ENCODE measurements at regions not wholly inside any gene's neighbourhood (a gene's known extent, or its start where the extent isn't known, plus 50 kb on each side); places are given as distances from the start of the nearest gene placed in this dataset.

DNA sequence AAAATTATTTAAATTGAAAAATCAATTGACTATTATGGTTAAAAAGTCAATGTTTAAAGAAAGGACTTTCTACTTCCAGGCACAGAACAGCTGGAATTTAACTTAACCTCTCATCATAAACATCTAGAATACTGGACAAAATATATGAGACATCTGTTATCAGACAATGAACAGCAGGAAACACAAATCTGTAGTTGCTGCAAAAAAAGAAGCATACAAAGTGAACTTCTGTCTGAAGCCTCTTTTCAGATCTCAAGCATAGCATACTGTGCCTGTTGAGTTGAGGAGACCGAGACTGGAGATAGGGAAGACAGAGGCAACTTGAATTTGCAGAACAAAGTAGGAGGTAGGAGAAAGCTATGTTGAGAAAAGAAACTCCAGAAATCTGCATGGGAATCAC, 140.0 kb upstream of the CBLB start:
- Histone ChIP-seq H3K36me3 (ENCODE audit: low read depth) (no peaks in the 10 kb centered on the region), H3K4me3 (no peak overlapping the region), H3K9me3 (no peaks in the 10 kb centered on the region), H3K4me1 (ENCODE audit: low read depth) (no peaks in the 10 kb centered on the region)
- intact Hi-C loops (cut with DNase I, micrococcal nuclease): no loop called here
- ATAC-seq (no peak), DNase-seq (no peak)
- TF ChIP-seq, protein P1, sequence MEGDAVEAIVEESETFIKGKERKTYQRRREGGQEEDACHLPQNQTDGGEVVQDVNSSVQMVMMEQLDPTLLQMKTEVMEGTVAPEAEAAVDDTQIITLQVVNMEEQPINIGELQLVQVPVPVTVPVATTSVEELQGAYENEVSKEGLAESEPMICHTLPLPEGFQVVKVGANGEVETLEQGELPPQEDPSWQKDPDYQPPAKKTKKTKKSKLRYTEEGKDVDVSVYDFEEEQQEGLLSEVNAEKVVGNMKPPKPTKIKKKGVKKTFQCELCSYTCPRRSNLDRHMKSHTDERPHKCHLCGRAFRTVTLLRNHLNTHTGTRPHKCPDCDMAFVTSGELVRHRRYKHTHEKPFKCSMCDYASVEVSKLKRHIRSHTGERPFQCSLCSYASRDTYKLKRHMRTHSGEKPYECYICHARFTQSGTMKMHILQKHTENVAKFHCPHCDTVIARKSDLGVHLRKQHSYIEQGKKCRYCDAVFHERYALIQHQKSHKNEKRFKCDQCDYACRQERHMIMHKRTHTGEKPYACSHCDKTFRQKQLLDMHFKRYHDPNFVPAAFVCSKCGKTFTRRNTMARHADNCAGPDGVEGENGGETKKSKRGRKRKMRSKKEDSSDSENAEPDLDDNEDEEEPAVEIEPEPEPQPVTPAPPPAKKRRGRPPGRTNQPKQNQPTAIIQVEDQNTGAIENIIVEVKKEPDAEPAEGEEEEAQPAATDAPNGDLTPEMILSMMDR (IDR thresholded peaks at IDR 0.05): no peak

DNA sequence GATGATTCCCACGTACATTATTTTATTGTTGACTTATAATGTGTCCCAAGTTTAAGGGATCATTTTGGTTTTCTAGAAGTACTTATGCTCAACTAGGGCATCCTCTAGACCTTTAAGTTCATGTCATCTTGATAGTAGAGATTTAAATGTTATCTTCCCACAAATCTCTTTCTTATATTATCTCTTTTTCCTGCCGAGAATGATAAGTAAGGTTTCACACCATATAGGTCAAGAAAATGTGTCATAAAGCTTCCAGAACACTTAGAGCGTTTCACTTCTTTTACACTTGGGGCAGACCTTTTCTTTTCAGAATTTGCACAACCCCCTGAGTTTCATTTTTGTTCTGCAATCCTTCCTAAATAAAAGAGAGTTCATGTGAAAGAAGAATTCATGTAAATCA, 142.0 kb upstream of the CBLB start:
- H3K4me1 ChIP-seq (ENCODE audit: low read depth): no peaks in the 10 kb centered on the region
- TF ChIP-seq, protein P1 (IDR thresholded peaks at IDR 0.05): no peak
- no peak for ATAC-seq
- DNase-seq: no peak
- H3K9me3 ChIP-seq: no peaks in the 10 kb centered on the region
- intact Hi-C loops (cut with DNase I, micrococcal nuclease): no loop called here
- no peak overlapping the region for H3K4me3 ChIP-seq
- H3K36me3 ChIP-seq (ENCODE audit: low read depth): no peaks in the 10 kb centered on the region

DNA sequence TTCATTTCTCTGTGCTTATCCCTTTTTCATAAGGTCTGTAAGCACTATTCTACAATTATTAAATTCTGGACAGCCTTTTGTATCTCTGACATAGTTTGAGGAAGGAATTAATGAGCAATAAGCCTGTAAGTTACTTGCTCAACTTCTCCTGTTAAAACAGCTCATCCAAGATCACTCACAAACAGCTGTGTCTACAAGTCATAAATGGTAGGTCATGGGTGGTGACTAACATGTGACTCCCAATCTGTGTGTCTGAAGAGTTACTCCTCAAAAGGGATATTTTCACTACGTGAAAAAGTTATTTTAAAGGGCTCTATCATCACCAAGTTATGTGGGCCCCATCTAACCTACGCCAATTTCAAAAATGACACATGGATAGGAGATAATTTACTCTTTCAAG, 145.2 kb upstream of the CBLB start:
- no peak overlapping the region for H3K4me3 ChIP-seq
- intact Hi-C loops (cut with DNase I, micrococcal nuclease): no loop called here
- TF ChIP-seq, protein P1 (IDR thresholded peaks at IDR 0.05): no peak
- no peaks in the 10 kb centered on the region for H3K4me1 ChIP-seq (ENCODE audit: low read depth)
- no peaks in the 10 kb centered on the region for H3K9me3 ChIP-seq
- ATAC-seq (peak; percentile 79), DNase-seq (peak in 1 of 3 donors; percentile 18)
- no peaks in the 10 kb centered on the region for H3K36me3 ChIP-seq (ENCODE audit: low read depth)

DNA sequence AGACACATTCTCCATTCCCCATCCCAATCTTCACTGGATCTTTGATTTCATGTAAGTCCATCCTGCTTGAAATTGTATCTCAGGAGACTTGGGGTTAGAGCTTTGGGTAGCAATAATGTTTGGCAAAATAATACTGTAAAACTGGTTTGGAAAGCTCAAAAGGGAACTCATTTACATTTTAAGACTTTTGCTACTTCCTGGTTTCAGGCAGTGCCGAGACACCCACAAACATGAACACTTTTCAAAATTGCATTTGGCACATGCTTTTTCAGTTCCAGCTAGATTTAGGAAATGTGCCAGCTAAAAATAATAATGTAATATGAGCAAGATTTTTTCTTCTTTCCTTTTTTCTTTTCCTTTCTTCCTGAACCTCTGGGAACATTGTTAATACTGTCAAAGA, 145.7 kb upstream of the CBLB start:
- H3K4me1 ChIP-seq (ENCODE audit: low read depth): no peaks in the 10 kb centered on the region
- intact Hi-C loops (cut with DNase I, micrococcal nuclease): no loop called here
- no peak for DNase-seq
- H3K9me3 ChIP-seq: no peaks in the 10 kb centered on the region
- H3K36me3 ChIP-seq (ENCODE audit: low read depth): no peaks in the 10 kb centered on the region
- TF ChIP-seq, protein P1 (IDR thresholded peaks at IDR 0.05): no peak
- no peak for ATAC-seq
- no peak overlapping the region for H3K4me3 ChIP-seq

DNA sequence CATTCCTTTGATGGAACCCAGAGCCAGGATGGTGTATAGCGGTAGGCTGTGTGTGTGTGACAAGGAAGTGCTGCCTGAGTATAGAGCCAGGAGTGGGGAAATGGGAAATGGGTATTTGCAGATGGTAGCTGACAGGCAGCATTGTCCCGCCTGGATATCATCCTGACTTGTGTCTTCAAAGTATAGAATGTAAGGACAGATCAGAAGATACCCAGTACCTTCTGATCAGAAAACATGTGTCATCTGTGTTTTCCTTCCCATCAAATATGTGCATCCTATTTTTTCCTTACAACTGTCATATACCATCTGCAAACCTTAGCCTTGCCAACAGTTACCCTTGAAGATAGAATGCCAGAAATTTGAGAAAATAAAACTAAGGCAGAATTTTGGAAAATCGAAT, 146.2 kb upstream of the CBLB start:
- Histone ChIP-seq H3K4me1 (ENCODE audit: low read depth) (no peaks in the 10 kb centered on the region), H3K4me3 (no peak overlapping the region), H3K36me3 (ENCODE audit: low read depth) (no peaks in the 10 kb centered on the region), H3K9me3 (no peaks in the 10 kb centered on the region)
- DNase-seq: no peak
- intact Hi-C loops (cut with DNase I, micrococcal nuclease): no loop called here
- TF ChIP-seq, protein P1 (IDR thresholded peaks at IDR 0.05): no peak
- ATAC-seq: no peak

DNA sequence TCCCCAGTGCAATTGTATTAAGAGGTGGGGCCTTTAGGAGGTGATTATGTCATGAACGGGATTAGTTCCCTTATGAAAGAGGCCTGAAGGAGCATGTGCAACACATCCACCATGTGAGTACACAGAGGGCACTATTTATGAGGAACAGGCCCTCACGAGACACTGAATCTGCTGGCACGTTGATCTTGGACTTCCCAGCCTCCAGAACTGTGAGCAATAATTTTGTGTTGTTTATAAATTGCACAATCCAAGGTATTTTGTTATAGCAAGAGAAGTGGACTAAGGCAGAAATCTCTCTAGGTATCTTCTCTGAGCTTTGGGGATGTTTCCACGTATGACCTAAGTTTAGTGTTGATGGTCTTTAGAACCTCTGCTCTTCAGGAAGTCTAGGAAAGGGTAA, 149.3 kb upstream of the CBLB start:
- DNase-seq (no peak), ATAC-seq (no peak)
- Histone ChIP-seq H3K4me3 (no peak overlapping the region), H3K36me3 (ENCODE audit: low read depth) (no peaks in the 10 kb centered on the region), H3K4me1 (ENCODE audit: low read depth) (no peaks in the 10 kb centered on the region), H3K9me3 (no peaks in the 10 kb centered on the region)
- TF ChIP-seq, protein P1 (IDR thresholded peaks at IDR 0.05): no peak
- intact Hi-C loops (cut with DNase I, micrococcal nuclease): no loop called here

All from mucosa of descending colon (tissue), 3 donors.